ENCODE measurements at regions not wholly inside any gene's neighbourhood (a gene's known extent, or its start where the extent isn't known, plus 50 kb on each side); places are given as distances from the start of the nearest gene placed in this dataset.

DNA sequence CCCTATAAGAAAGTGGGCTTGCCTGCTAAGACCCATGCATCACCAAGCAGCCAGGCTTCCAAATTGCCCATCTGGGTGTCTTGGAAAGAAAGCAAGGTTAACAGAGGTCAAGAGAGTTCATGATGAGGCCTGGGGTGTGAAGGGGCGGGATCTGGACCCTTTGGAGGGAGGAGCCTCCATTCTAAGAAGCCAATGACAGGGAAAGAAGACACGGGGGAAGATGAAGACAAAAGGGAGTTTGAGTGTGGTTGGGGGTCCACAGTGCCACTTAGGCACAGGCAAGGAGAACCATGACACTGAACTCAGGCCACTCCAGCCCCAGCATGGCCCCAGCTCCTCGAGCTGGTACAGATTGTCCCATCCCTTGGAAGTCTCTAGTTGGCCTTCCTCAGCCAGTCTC, 350.2 kb upstream of the TSHZ3 start:
- TF ChIP-seq EZH2 (IDR thresholded peaks at IDR 0.05; ENCODE audit: low read depth, low read length, severe bottlenecking) = no peak
- TF ChIP-seq, protein P1, sequence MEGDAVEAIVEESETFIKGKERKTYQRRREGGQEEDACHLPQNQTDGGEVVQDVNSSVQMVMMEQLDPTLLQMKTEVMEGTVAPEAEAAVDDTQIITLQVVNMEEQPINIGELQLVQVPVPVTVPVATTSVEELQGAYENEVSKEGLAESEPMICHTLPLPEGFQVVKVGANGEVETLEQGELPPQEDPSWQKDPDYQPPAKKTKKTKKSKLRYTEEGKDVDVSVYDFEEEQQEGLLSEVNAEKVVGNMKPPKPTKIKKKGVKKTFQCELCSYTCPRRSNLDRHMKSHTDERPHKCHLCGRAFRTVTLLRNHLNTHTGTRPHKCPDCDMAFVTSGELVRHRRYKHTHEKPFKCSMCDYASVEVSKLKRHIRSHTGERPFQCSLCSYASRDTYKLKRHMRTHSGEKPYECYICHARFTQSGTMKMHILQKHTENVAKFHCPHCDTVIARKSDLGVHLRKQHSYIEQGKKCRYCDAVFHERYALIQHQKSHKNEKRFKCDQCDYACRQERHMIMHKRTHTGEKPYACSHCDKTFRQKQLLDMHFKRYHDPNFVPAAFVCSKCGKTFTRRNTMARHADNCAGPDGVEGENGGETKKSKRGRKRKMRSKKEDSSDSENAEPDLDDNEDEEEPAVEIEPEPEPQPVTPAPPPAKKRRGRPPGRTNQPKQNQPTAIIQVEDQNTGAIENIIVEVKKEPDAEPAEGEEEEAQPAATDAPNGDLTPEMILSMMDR (IDR thresholded peaks at IDR 0.05; ENCODE audit: control extremely low read depth in 1 of 3, insufficient read depth in 1 of 3, low read depth in 1 of 3, low read length in 3 of 3) = no peak
- TF ChIP-seq POLR2A (IDR thresholded peaks at IDR 0.05; ENCODE audit: control extremely low read depth in 1 of 2, low read depth in 2 of 2, low read length in 2 of 2) = no peak
- TF ChIP-seq, protein P2, sequence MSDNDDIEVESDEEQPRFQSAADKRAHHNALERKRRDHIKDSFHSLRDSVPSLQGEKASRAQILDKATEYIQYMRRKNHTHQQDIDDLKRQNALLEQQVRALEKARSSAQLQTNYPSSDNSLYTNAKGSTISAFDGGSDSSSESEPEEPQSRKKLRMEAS (IDR thresholded peaks at IDR 0.05) = no peak
- TF ChIP-seq, protein P3, sequence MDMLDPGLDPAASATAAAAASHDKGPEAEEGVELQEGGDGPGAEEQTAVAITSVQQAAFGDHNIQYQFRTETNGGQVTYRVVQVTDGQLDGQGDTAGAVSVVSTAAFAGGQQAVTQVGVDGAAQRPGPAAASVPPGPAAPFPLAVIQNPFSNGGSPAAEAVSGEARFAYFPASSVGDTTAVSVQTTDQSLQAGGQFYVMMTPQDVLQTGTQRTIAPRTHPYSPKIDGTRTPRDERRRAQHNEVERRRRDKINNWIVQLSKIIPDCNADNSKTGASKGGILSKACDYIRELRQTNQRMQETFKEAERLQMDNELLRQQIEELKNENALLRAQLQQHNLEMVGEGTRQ (IDR thresholded peaks at IDR 0.05; ENCODE audit: low read length) = no peak
